ENCODE measurements at regions not wholly inside any gene's neighbourhood (a gene's known extent, or its start where the extent isn't known, plus 50 kb on each side); places are given as distances from the start of the nearest gene placed in this dataset.

GRCh38 chr9:119036969-119037368 is 332.3 kb downstream of the BRINP1 start:
- no peak for FAIRE-seq

GRCh38 chr9:119043996-119044395 is 325.2 kb downstream of the BRINP1 start:
- FAIRE-seq, result no peak

- no peak for FAIRE-seq
Measured at GRCh38 chr9:119044806-119045205, 324.4 kb downstream of the BRINP1 start.

DNA sequence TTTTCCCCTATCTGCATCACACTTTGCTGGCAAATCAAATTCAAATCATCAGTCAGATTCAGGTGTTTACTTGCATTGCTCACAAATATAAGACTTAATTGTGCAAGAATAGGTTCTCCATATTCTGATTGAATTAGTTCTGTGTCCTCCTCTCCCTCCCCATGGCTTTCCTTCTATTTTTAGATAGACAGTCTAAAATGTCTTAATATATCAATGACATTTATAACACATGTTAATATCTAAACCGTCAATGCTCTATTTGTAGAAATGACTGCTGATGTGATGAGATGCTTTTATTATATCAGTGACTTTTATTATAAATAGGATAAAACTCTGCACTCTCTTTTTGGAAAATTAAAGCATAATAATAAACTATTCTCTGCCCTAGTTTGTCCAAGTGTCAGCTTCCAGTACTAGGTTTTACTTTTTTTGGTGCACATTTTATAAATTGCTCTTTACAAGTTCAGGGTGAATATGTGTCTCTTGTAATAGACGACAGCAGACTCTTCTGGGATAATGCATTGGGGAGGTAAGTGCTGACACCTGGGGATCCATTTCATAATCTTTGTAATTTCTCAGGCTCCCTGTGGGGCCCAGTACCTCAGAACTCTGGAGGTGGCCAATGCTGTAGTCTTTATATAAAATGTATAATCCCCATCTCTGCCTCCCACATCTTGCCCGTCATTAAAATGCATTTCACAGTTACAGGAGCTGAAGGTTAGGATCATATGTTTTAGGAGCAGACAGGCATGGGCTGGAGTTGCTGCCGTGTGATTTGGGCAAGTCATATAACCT is 321.5 kb downstream of the BRINP1 start:
- no peak for FAIRE-seq

DNA sequence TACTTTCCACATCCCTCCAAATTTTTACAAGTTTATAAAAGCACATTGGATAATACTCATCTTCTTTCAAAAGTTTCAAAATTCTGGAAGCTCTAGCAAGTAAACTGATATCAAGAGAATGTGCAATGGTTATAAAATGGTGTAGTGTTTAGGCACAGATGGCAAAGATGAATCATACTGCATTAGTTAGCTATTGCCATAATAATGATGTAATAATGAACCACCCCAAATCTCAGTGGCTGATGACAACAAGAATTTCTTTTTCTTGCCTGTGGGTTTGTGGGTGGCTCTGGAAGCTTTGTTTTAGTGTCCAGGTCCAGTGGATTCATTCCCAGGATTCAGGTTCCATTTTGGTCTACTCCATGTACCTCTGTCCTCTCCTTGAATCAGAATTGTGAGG is 319.0 kb downstream of the BRINP1 start:
- no peak for FAIRE-seq

DNA sequence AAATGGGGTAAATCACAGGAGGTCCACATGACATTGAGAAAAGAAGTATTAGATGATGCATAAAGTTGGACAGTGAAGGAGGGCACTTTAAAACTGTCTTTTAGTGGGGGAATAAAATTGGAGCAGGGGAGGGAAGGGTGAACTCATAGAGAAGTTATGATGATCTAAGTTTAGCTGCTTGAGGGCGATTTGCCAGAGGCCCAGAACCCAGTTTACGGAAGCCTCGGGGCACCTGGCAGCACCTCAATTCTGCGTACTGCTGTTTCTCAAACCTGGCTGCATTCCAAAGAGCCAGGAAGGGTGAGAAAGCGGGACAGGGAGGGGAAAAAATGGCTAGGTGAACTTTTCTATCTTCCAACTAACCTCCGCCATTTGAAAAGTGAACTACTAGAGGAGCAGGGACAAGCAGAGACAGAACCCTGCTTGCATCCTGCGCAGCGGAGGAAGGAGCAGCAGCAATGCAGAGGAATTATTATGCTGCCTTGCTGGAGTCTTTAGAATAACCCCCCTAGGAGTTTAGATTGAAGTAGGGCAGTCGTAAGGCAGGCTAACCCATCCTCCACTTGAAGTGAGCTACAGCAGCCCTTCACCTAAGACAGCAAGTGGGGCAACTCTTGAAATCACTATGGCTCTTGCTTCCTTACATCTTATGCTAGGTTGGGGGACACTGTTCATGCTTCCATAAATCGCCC is 316.8 kb downstream of the BRINP1 start:
- FAIRE-seq, result no peak

- no peak for FAIRE-seq
Measured at GRCh38 chr9:119053070-119053469, 316.2 kb downstream of the BRINP1 start.

DNA sequence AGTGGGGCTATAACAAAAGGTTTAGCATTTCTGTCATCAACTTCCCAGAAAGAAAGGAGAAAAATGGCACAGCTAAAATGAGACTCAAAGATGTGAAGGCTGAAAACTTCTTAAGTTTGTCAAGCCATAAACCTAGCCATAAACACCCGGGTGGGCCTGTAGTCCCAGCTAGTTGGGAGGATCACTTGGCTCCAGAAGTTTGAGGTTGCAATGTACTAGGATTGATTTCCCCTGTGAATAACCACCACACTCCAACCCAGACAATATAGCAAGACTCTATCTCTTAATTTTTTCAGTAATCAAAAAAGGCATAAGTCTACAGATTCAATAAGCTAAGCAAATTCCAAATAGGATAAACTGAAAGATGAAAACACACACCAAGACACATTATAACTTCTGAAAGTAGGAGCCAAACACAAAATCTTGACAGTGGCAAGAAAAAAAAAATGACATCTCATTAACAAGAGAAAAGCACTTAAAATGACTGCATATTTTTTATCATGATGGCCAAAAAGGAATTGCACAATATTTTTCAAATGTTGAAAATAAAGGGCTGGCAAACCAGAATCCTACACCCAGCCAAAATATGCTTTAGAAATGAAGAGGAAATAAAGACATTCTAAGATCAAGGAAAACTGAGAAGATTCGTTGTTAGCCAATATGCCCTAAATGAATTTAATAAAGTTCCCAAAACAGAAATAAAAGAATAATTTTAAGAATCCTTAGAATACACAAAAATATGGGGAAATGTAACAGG is 308.4 kb downstream of the BRINP1 start:
- FAIRE-seq, result no peak

DNA sequence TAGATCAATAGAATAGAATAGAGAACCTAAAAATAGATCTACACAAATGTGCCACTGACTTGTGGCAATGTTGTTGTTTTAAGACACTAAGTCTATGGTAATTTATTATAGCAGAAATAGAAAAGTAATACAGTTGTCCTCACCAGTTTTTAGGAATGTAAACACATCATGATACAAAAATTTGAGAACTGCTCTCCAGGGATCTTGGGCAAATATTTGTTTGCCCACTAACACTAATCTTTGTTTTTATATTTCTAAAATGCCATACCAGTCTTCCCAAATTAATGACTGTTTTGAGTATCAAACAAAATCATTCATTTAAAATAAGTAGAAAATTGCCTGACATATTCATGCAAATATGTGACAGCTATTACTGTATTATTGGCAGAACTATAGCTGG is 297.6 kb downstream of the BRINP1 start:
- FAIRE-seq, result no peak

GRCh38 chr9:119074017-119074416 is 295.2 kb downstream of the BRINP1 start:
- FAIRE-seq, result no peak

DNA sequence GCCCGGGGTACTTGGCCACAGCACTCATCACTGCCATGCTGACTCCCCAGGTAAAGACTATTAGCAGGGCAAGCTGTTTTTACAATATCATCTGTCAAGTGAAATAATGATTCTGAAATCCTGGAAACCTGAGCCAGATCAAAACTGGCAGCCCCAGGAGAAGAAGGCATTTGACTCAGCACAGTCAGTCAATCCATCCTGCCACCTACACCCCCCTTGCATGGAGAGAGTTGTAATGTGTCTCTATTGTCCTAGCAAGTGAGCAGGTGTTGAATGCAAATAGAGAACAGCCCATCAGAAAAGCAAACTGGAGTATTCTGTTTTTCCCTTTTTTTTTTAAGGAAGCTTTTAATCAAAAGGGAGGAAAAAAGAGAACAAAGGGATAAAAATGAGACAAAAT is 291.2 kb downstream of the BRINP1 start:
- no peak for FAIRE-seq

GRCh38 chr9:119083673-119084072 is 285.6 kb downstream of the BRINP1 start:
- no peak for FAIRE-seq

- no peak for FAIRE-seq
Measured at GRCh38 chr9:119086590-119086989, 282.6 kb downstream of the BRINP1 start.

DNA sequence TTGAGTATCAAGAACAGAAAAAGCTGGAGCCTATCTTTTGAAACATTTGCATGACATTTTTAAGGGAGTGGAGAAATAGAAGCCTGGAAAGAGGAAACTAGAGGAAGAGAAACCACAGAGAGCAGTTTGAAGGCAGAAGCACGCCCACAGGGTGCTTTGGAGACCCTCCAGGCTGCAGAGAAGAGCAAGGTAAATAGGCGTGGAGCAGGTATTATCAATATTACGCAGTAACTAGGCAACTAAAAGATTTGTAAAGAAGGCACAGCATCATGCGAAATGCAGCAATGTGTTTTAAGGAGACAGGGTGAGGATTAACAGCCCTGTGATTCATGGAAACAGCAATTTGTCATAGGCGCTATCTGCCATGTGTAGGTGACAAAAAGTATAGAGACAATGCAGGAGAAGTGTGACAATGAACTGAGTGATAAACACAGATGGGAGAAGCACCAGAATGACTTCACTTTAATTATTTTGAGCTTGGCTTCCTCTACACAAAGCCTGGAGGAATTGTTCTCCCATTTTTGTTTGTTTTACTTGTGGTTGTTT is 281.2 kb downstream of the BRINP1 start:
- FAIRE-seq, result no peak

DNA sequence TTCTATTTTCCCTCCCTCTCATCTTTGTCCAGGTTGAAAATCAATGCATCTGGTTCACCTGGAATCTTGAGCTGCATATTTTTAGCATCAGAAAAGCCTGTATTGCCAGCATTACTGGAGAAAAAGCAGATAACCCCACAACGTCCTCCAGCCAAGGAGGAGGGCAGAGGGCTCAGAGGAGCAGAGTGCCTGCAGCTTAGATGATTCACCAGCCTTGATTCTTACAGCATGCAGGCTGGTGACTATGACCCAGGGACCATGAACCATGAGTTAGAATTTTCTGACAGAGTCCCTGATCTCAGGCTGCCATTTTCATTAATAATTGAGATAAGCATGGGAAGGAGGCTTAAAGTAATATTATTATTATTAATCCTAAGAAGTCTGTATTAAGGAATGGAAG is 278.2 kb downstream of the BRINP1 start:
- no peak for FAIRE-seq

GRCh38 chr9:119092125-119092524 is 277.1 kb downstream of the BRINP1 start:
- no peak for FAIRE-seq

- FAIRE-seq, result no peak
Measured at GRCh38 chr9:119094086-119094485, 275.1 kb downstream of the BRINP1 start.

DNA sequence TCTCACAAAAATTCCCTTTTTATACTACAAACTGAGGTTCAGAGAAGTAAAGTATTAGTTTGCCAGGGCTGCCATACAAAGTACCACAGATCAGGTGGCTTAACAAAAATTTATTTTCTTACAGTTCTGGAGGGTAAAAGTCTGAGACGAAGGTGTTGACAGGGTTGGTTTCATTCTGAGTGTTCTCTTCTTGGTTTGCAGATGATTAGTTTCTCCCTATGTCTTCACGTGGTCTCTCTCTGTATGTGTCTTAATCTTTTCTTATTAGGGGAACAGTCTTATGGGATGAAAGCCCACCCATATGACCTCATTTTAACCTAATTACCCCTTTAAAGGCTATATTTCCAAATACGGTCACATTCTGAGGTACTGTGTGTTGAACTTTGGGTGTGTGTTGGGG is 274.2 kb downstream of the BRINP1 start:
- no peak for FAIRE-seq

DNA sequence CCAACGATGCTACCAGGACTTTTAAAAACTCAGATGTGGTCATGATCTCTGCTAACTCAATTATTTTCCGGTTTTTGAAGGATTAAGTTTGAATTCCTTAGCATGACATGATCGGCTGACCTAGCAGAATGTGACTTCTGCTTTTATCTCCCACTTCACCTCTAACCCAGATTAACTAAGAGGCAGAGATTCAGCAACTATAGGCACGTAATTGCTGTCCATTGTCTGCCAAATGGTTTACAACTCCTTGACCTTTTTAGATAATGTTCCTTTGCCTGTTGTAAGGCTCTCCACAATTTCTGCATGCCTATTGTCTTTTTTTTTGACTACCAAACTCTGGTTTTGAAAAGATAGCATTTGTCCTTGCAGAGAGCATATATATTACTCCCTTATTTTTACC is 268.2 kb downstream of the BRINP1 start:
- no peak for FAIRE-seq

DNA sequence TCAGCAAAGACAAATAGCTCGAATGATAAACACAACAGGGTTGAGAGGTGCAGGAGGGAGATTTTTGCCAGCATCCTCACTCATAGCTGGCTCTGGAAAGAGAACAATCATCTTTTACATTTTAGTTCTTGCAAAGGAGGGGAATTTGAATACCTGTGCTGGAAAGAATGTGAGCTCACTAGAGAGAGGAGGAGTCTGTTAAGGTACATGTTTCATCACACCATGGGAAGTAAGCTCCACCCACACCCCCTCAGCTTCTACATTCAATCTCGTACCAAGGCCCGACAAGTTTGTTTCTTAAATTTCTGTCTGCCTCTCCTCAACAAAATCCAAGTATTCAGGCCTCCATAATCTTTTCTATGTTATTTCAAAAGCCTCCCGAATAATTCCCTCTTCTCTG is 254.6 kb downstream of the BRINP1 start:
- no peak for FAIRE-seq
